ENCODE measurements at regions not wholly inside any gene's neighbourhood (a gene's known extent, or its start where the extent isn't known, plus 50 kb on each side); places are given as distances from the start of the nearest gene placed in this dataset.
A peak's percentile ranks its signal among the peaks of the same experiment; 100 is the strongest.

DNA sequence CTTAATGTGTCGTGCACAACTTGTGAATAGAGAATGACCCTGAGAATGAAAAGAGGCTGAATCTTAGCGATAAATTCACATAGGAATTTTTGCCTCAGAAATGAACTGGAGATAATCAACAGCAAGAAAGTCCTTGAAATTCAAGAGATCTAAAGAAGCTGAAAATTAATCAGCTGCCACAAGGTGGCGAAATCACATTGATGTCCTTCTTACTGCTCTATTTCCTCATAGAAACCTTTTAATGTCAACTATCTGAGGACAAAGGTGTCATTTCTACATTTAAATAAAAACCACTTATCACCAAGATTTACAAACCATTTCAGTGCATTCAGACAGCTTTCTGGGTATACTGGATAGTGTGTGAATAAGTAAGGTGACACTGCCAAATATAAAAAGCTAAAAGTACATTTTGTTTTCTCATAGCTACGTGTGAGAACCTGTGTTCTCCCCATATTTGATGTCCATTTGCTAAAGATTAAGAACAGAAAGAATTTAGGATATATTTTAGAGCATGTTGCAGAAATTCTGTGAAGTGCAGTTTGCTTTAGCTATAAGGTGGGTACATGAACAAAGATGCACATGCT lies 485.3 kb upstream of the PTBP2 start:
- intact Hi-C loops (cut with DNase I): loop anchor here in 1 of 4 donors (5.0 kb wide), 1 partner anchor 1661 kb away; no protein-coding TSS in a partner anchor
- no peak for DNase-seq
- 23 to 25% (median 24%) methylated on average over 4 of the region's 4 CpGs for WGBS, 3 donors
- Histone ChIP-seq H3K4me1 (ENCODE audit: insufficient read depth) (no peaks in the 10 kb centered on the region), H3K27me3 (no peaks in the 10 kb centered on the region), H3K4me3 (no peak overlapping the region), H3K36me3 (no peaks in the 10 kb centered on the region), H3K27ac (no peak overlapping the region), H3K9me3 (no peaks in the 10 kb centered on the region)
- TF ChIP-seq CTCF (IDR thresholded peaks at IDR 0.05) (peak in 1 of 3 donors; percentile 17), EP300 (IDR thresholded peaks at IDR 0.05) (no peak)

GRCh38 chr1:96238426-96238825 lies 483.2 kb upstream of the PTBP2 start:
- intact Hi-C loops (cut with DNase I): loop anchor here in 1 of 4 donors (5.0 kb wide), 1 partner anchor 1659 kb away; no protein-coding TSS in a partner anchor
- TF ChIP-seq CTCF (IDR thresholded peaks at IDR 0.05): no peak
- no peak for TF ChIP-seq POLR2A (IDR thresholded peaks at IDR 0.05)
- no peak for TF ChIP-seq EP300 (IDR thresholded peaks at IDR 0.05)
- 64 to 73% (median 65%) methylated on average over 4 of the region's 4 CpGs for WGBS, 3 donors
- no peak for DNase-seq
- Histone ChIP-seq H3K27me3 (no peaks in the 10 kb centered on the region), H3K4me1 (ENCODE audit: insufficient read depth) (no peaks in the 10 kb centered on the region), H3K27ac (no peak overlapping the region), H3K4me3 (no peak overlapping the region), H3K36me3 (no peaks in the 10 kb centered on the region), H3K9me3 (no peaks in the 10 kb centered on the region)

- DNase-seq: no peak
- Histone ChIP-seq H3K27me3 (no peaks in the 10 kb centered on the region), H3K9me3 (no peaks in the 10 kb centered on the region), H3K4me1 (ENCODE audit: insufficient read depth) (no peaks in the 10 kb centered on the region), H3K4me3 (no peak overlapping the region), H3K36me3 (no peaks in the 10 kb centered on the region), H3K27ac (no peak overlapping the region)
- TF ChIP-seq EP300 (IDR thresholded peaks at IDR 0.05): no peak
- no peak for TF ChIP-seq CTCF (IDR thresholded peaks at IDR 0.05)
- TF ChIP-seq POLR2A (IDR thresholded peaks at IDR 0.05): no peak
- intact Hi-C loops (cut with DNase I): no loop called here
Measured at GRCh38 chr1:96240438-96240837, 481.1 kb upstream of the PTBP2 start.

- TF ChIP-seq POLR2A (IDR thresholded peaks at IDR 0.05) (no peak), EP300 (IDR thresholded peaks at IDR 0.05) (no peak), CTCF (IDR thresholded peaks at IDR 0.05) (no peak)
- no peak for DNase-seq
- no peaks in the 10 kb centered on the region for H3K4me1 ChIP-seq (ENCODE audit: insufficient read depth)
- WGBS, 3 donors: 56 to 83% (median 66%) methylated on average over 4 of the region's 4 CpGs
- H3K27me3 ChIP-seq: no peaks in the 10 kb centered on the region
- H3K36me3 ChIP-seq: no peaks in the 10 kb centered on the region
- no peak overlapping the region for H3K4me3 ChIP-seq
- H3K9me3 ChIP-seq: no peaks in the 10 kb centered on the region
- H3K27ac ChIP-seq: no peak overlapping the region
- intact Hi-C loops (cut with DNase I): loop anchor here in 1 of 4 donors (10.0 kb wide), 1 partner anchor 919 kb away; no protein-coding TSS in a partner anchor
Measured at GRCh38 chr1:96253246-96254035, 468.1 kb upstream of the PTBP2 start.
